ENCODE measurements at regions not wholly inside any gene's neighbourhood (a gene's known extent, or its start where the extent isn't known, plus 50 kb on each side); places are given as distances from the start of the nearest gene placed in this dataset.

DNA sequence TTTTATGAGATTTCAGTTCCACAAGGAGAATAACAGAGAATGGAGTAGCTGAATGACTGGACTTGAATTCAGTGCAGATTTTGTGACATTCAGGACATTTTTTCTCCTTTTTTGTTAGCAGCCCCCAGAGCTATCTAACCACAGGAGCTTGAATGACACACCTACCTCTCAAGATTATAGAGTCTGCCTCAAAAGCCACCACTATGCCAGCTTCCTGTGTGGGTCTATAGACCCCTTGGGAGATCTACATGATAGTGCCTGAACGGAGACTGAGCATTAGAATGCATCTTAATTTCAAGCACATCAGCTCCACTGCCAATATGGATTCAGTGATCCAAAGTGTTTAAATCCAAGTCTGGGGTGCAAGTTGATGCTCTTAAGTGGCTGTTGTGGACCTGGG is 74.4 kb upstream of the ZNF648 start:
- DNase-seq (ENCODE audit: low read depth) = no peak
- no peak overlapping the region for H3K4me3 ChIP-seq (ENCODE audit: low read depth, low read length)
- TF ChIP-seq, protein P1, sequence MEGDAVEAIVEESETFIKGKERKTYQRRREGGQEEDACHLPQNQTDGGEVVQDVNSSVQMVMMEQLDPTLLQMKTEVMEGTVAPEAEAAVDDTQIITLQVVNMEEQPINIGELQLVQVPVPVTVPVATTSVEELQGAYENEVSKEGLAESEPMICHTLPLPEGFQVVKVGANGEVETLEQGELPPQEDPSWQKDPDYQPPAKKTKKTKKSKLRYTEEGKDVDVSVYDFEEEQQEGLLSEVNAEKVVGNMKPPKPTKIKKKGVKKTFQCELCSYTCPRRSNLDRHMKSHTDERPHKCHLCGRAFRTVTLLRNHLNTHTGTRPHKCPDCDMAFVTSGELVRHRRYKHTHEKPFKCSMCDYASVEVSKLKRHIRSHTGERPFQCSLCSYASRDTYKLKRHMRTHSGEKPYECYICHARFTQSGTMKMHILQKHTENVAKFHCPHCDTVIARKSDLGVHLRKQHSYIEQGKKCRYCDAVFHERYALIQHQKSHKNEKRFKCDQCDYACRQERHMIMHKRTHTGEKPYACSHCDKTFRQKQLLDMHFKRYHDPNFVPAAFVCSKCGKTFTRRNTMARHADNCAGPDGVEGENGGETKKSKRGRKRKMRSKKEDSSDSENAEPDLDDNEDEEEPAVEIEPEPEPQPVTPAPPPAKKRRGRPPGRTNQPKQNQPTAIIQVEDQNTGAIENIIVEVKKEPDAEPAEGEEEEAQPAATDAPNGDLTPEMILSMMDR (IDR thresholded peaks at IDR 0.05; ENCODE audit: insufficient read depth, low read length) = no peak

DNA sequence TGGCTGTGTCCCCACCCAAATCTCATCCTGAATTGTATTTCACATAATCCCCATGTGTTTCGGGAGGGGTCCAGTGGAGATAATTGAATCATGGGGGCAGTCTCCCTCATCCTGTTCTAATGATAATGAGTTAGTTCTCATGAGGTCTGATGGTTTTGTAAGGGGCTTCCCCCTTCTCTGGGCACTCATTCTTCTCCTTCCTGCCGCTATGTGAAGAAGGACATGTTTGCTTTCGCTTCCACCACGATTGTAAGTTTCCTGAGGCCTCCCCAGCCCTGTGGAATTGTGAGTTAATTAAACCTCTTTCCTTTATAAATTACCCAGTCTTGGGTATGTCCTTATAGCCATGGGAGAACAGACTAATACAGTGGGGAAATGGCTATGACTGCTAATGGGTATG is 72.7 kb upstream of the ZNF648 start:
- no peak for DNase-seq (ENCODE audit: low read depth)
- H3K4me3 ChIP-seq (ENCODE audit: low read depth, low read length) = no peak overlapping the region
- TF ChIP-seq, protein P1 (IDR thresholded peaks at IDR 0.05; ENCODE audit: insufficient read depth, low read length) = no peak

DNA sequence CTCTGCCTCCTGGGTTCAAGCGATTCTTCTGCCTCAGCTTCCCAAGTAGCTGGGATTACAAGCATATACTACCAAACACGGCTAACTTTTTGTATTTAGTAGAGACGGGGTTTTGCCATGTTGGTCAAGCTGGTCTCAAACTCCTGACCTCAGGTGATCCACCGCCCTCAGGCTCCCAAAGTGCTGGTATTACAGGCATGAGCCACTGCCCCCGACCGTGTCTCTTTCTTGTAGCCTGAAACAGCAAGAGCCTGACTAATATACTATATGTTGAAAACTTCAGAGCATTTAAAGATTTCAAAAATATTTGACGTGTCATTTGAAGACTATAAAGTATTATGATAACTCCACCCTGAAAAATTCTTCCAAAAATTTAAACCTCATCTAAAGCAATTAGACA is 71.7 kb upstream of the ZNF648 start:
- TF ChIP-seq, protein P1 (IDR thresholded peaks at IDR 0.05; ENCODE audit: insufficient read depth, low read length) = no peak
- H3K4me3 ChIP-seq (ENCODE audit: low read depth, low read length) = no peak overlapping the region
- no peak for DNase-seq (ENCODE audit: low read depth)

DNA sequence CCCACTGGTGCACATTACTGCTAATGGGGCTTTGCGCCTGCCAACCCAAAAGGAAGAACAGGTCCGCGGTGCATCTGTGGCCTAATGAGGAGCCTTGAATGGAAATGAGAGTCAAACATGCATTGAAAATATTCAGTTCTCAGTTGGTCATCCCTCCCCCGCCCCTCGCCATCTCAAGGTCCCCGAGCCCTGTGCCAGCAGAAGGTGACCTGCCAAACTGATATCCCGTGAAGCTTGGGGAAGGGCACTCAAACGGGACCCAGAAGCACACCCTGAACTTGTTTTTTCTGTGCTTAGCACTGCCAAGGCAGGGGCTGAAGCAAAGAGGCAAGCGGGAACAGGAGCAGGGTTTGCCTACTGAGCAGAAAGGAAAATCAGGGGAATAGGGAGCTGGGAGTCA is 67.9 kb upstream of the ZNF648 start:
- DNase-seq (ENCODE audit: low read depth) = no peak
- TF ChIP-seq, protein P1 (IDR thresholded peaks at IDR 0.05; ENCODE audit: insufficient read depth, low read length) = no peak
- no peak overlapping the region for H3K4me3 ChIP-seq (ENCODE audit: low read depth, low read length)

DNA sequence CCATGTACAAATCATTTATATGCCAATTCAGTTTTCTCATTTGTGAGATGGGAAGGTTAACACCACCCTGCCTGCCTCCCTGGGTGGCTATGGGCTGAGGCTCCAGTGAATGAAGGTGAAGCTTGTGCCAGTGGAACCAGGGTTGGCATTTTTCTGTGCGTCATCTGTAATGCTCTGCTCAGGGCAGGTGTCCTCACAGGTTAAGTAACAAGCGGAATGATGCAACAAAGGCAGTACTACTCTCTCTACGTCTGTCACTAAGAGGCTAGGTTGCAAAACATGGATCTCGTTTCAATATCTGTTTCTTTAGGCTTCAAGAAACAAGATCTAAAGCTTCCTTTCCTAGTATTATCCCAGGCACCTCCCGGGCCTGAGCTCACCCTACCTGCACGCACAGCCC is 67.0 kb upstream of the ZNF648 start:
- DNase-seq (ENCODE audit: low read depth) = no peak
- TF ChIP-seq, protein P1 (IDR thresholded peaks at IDR 0.05; ENCODE audit: insufficient read depth, low read length) = no peak
- no peak overlapping the region for H3K4me3 ChIP-seq (ENCODE audit: low read depth, low read length)

DNA sequence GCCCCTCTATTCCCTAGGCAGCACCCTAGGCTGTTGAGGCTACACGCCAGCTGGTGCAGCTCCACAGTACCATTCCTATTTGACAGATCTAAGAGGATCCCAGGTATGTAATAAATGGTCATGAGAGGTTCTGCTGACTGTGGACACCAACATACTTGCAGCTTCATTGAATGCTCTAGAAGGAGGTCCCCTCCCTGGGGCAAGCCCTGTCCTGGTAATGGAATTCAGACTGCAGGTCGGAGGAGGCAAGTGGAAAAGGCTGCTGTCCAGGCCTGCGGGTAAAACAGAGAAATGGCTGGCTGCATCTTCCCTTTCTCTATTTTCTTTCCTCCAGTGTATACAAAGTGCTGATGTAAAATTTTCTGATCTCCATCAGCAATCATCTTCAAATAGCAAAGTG is 66.1 kb upstream of the ZNF648 start:
- no peak for DNase-seq (ENCODE audit: low read depth)
- H3K4me3 ChIP-seq (ENCODE audit: low read depth, low read length) = no peak overlapping the region
- TF ChIP-seq, protein P1 (IDR thresholded peaks at IDR 0.05; ENCODE audit: insufficient read depth, low read length) = no peak

DNA sequence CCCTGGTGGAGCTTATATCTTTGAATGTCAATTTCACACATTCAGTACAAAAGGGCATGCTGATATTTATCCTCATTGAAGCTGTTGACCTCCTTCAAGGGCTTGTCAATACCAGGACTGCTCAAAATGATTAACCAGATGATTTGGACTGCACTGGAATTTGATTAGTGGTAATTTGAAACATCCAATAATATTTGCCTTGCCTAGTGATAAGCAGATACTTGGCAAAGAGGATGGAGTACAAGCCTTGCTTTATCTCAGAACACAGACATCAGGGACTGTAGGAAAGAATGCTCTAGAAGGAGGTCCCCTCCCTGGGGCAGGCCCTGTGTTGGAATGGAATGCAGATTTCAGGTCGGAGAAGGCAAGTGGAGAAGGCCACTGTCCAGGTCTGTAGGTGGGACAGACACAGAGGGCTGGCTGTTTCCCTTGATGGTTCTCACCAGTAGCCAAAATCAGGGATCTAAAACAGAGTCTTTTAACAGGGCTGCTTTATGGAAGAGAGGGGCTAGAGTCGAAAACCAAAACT is 64.8 kb upstream of the ZNF648 start:
- no peak overlapping the region for H3K4me3 ChIP-seq (ENCODE audit: low read depth, low read length)
- no peak for DNase-seq (ENCODE audit: low read depth)
- TF ChIP-seq, protein P1 (IDR thresholded peaks at IDR 0.05; ENCODE audit: insufficient read depth, low read length) = no peak

All from fibroblast of the aortic adventitia (primary cell).